ENCODE measurements at regions not wholly inside any gene's neighbourhood (a gene's known extent, or its start where the extent isn't known, plus 50 kb on each side); places are given as distances from the start of the nearest gene placed in this dataset.

- Histone ChIP-seq H3K27ac (no peak overlapping the region), H3K9ac (ENCODE audit: low read depth in 2 of 2, low read length in 2 of 2) (no peak overlapping the region), H3K4me3 (no peak overlapping the region), H3K27me3 (no peaks in the 10 kb centered on the region), H3K9me3 (no peaks in the 10 kb centered on the region), H3K4me1 (no peaks in the 10 kb centered on the region), H3K36me3 (no peaks in the 10 kb centered on the region)
- intact Hi-C loops (cut with DNase I), result no loop called here
- TF ChIP-seq, protein P1, sequence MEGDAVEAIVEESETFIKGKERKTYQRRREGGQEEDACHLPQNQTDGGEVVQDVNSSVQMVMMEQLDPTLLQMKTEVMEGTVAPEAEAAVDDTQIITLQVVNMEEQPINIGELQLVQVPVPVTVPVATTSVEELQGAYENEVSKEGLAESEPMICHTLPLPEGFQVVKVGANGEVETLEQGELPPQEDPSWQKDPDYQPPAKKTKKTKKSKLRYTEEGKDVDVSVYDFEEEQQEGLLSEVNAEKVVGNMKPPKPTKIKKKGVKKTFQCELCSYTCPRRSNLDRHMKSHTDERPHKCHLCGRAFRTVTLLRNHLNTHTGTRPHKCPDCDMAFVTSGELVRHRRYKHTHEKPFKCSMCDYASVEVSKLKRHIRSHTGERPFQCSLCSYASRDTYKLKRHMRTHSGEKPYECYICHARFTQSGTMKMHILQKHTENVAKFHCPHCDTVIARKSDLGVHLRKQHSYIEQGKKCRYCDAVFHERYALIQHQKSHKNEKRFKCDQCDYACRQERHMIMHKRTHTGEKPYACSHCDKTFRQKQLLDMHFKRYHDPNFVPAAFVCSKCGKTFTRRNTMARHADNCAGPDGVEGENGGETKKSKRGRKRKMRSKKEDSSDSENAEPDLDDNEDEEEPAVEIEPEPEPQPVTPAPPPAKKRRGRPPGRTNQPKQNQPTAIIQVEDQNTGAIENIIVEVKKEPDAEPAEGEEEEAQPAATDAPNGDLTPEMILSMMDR (IDR thresholded peaks at IDR 0.05), result no peak
- no peak for DNase-seq
Measured at GRCh38 chr13:44296856-44297255, 76.8 kb upstream of the SERP2 start.

GRCh38 chr13:44298314-44298713 lies 75.3 kb upstream of the SERP2 start:
- no peak overlapping the region for H3K27ac ChIP-seq

DNA sequence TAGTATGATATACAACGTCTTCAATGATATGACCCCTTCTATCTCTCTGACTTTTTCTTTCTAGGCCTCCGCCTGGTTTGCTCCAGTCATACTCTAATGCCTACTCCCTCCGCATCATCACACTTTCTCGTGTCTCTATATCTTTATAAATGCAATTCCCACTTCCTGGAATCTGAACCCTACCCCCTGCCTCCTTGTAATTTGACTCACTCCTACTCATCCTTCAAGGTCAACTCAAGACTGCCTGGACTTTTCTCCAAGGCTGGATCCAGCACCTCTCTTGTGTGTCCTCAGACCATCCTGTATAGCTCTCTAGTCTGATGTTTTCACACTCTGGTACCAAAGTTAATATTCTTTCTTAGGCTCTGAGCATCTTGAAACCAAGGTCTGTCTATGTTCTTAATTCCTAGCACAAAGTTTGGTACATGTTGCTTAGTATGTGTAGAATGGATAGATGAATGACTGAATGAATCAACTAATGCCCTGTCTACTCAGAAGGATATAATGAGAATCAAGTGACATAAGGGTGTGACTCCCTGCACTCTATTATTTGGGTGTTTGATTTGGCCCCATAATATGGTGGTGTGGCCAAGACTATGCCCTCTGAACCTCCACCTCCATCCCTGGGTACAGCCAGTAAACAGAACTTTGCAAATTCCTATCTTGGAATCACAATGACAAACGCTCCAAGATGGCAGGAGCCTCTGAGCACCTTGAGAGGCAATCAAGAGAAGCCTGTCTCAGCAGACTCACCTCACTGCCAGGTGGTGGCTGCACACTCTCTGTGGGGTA lies 74.3 kb upstream of the SERP2 start:
- DNase-seq, result no peak
- H3K4me1 ChIP-seq, result no peaks in the 10 kb centered on the region
- H3K36me3 ChIP-seq, result no peaks in the 10 kb centered on the region
- no peaks in the 10 kb centered on the region for H3K9me3 ChIP-seq
- TF ChIP-seq, protein P1 (IDR thresholded peaks at IDR 0.05), result no peak
- H3K27me3 ChIP-seq, result no peaks in the 10 kb centered on the region
- H3K27ac ChIP-seq, result no peak overlapping the region
- H3K4me3 ChIP-seq, result no peak overlapping the region
- H3K9ac ChIP-seq (ENCODE audit: low read depth in 2 of 2, low read length in 2 of 2), result no peak overlapping the region
- intact Hi-C loops (cut with DNase I), result no loop called here

More at GRCh38 chr13:44298314-44298713, 75.3 kb upstream of the SERP2 start:
- Histone ChIP-seq H3K36me3 (no peaks in the 10 kb centered on the region), H3K4me1 (no peaks in the 10 kb centered on the region), H3K9me3 (no peaks in the 10 kb centered on the region), H3K4me3 (no peak overlapping the region), H3K9ac (ENCODE audit: low read depth in 2 of 2, low read length in 2 of 2) (no peak overlapping the region), H3K27me3 (no peaks in the 10 kb centered on the region)
- TF ChIP-seq, protein P1 (IDR thresholded peaks at IDR 0.05), result no peak
- DNase-seq, result no peak
- intact Hi-C loops (cut with DNase I), result no loop called here

DNA sequence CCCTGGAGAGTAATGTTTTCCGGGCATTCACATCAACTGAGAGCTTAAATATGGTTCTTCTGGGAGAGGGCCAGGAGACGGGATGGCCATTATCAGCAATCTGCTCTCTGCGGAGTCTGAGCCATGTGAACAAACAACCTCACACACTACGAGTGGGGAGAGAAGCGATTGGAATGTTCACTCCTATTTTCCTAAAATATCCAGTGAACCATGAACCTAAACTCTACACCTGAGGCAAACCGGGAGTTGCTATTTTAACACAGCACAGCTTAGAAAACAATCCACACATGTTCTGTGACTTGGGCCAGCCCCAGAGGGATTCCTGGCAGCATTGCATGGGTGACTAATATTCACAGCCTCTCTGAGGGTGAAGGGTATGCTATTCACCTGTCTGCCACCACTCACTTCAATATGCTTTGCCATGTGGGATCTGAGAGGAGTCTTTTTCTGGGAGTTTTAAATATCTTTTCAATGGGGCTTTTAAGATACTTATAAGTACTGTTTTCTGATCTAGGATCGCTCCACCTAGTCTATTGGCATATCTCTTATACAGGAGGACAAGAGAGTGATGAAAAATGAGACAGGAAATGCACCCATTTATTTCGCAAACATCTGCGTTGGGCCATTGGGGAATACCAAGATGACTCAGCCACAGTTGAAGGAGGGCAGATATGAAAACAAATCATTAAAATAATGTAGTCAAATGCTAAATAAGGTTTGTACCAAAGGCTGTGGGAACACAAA lies 72.6 kb upstream of the SERP2 start:
- Histone ChIP-seq H3K36me3 (no peaks in the 10 kb centered on the region), H3K9me3 (no peaks in the 10 kb centered on the region), H3K4me1 (peaks cover 7% of the 10 kb centered on the region), H3K27ac (no peak overlapping the region), H3K27me3 (no peaks in the 10 kb centered on the region), H3K9ac (ENCODE audit: low read depth in 2 of 2, low read length in 2 of 2) (no peak overlapping the region), H3K4me3 (no peak overlapping the region)
- intact Hi-C loops (cut with DNase I), result no loop called here
- no peak for DNase-seq
- TF ChIP-seq, protein P1 (IDR thresholded peaks at IDR 0.05), result no peak

GRCh38 chr13:44301639-44302015 lies 72.0 kb upstream of the SERP2 start:
- intact Hi-C loops (cut with DNase I), result no loop called here
- H3K9ac ChIP-seq (ENCODE audit: low read depth in 2 of 2, low read length in 2 of 2), result no peak overlapping the region

More at GRCh38 chr13:44301639-44302015, 72.0 kb upstream of the SERP2 start:
- no peaks in the 10 kb centered on the region for H3K36me3 ChIP-seq
- H3K4me1 ChIP-seq, result peaks cover 10% of the 10 kb centered on the region
- no peak overlapping the region for H3K4me3 ChIP-seq
- DNase-seq, result no peak
- TF ChIP-seq, protein P1 (IDR thresholded peaks at IDR 0.05), result no peak
- no peaks in the 10 kb centered on the region for H3K27me3 ChIP-seq
- H3K27ac ChIP-seq, result no peak overlapping the region
- H3K9me3 ChIP-seq, result no peaks in the 10 kb centered on the region
